ENCODE measurements at regions not wholly inside any gene's neighbourhood (a gene's known extent, or its start where the extent isn't known, plus 50 kb on each side); places are given as distances from the start of the nearest gene placed in this dataset.

- TF ChIP-seq POLR2AphosphoS5 (IDR thresholded peaks at IDR 0.05; ENCODE audit: low read depth, low read length) (no peak), SIN3A (IDR thresholded peaks at IDR 0.05; ENCODE audit: borderline replicate concordance, insufficient read depth, low read length) (no peak)
Measured at GRCh38 chr12:47326190-47326589, 246.4 kb upstream of the AMIGO2 start.

DNA sequence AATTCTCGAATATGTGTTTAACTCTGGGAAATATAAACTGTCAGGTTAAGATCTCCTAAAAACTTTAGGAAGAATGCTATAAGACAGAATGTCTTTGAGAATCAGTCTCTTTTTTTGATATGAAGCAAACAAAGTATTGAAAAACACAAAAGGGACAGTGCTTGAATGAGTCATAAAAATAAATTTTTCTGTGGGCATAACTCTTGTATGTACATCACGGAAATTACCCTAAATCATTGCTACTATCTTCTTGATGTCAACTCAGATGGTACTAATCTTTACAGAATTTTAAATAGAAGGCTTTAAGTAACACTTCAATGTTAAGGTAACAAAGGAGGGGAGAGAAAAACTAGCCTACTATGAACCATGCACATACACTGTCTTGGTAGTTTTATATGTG, 244.0 kb upstream of the AMIGO2 start:
- no peak for TF ChIP-seq SIN3A (IDR thresholded peaks at IDR 0.05; ENCODE audit: borderline replicate concordance, insufficient read depth, low read length)
- no peak for TF ChIP-seq TAF1 (IDR thresholded peaks at IDR 0.05; ENCODE audit: borderline replicate concordance, insufficient read depth, low read length)
- no peak for TF ChIP-seq POLR2AphosphoS5 (IDR thresholded peaks at IDR 0.05; ENCODE audit: low read depth, low read length)

- TF ChIP-seq POLR2AphosphoS5 (IDR thresholded peaks at IDR 0.05; ENCODE audit: low read depth, low read length): no peak
- no peak for TF ChIP-seq SIN3A (IDR thresholded peaks at IDR 0.05; ENCODE audit: borderline replicate concordance, insufficient read depth, low read length)
- TF ChIP-seq, protein P1, sequence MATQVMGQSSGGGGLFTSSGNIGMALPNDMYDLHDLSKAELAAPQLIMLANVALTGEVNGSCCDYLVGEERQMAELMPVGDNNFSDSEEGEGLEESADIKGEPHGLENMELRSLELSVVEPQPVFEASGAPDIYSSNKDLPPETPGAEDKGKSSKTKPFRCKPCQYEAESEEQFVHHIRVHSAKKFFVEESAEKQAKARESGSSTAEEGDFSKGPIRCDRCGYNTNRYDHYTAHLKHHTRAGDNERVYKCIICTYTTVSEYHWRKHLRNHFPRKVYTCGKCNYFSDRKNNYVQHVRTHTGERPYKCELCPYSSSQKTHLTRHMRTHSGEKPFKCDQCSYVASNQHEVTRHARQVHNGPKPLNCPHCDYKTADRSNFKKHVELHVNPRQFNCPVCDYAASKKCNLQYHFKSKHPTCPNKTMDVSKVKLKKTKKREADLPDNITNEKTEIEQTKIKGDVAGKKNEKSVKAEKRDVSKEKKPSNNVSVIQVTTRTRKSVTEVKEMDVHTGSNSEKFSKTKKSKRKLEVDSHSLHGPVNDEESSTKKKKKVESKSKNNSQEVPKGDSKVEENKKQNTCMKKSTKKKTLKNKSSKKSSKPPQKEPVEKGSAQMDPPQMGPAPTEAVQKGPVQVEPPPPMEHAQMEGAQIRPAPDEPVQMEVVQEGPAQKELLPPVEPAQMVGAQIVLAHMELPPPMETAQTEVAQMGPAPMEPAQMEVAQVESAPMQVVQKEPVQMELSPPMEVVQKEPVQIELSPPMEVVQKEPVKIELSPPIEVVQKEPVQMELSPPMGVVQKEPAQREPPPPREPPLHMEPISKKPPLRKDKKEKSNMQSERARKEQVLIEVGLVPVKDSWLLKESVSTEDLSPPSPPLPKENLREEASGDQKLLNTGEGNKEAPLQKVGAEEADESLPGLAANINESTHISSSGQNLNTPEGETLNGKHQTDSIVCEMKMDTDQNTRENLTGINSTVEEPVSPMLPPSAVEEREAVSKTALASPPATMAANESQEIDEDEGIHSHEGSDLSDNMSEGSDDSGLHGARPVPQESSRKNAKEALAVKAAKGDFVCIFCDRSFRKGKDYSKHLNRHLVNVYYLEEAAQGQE (IDR thresholded peaks at IDR 0.05; ENCODE audit: insufficient read depth in 1 of 2, low read depth in 2 of 2, low read length in 2 of 2): no peak
- TF ChIP-seq TAF1 (IDR thresholded peaks at IDR 0.05; ENCODE audit: borderline replicate concordance, insufficient read depth, low read length): no peak
- no peak for TF ChIP-seq FOXP2 (optimal IDR thresholded peaks at IDR 0.05; ENCODE audit: borderline replicate concordance, extremely low read depth, extremely low read length, insufficient read depth)
Measured at GRCh38 chr12:47321436-47321835, 241.7 kb upstream of the AMIGO2 start.

GRCh38 chr12:47319746-47320145, 240.0 kb upstream of the AMIGO2 start:
- TF ChIP-seq TAF1 (IDR thresholded peaks at IDR 0.05; ENCODE audit: borderline replicate concordance, insufficient read depth, low read length) (no peak), FOXP2 (optimal IDR thresholded peaks at IDR 0.05; ENCODE audit: borderline replicate concordance, extremely low read depth, extremely low read length, insufficient read depth) (no peak), POLR2AphosphoS5 (IDR thresholded peaks at IDR 0.05; ENCODE audit: low read depth, low read length) (no peak), SIN3A (IDR thresholded peaks at IDR 0.05; ENCODE audit: borderline replicate concordance, insufficient read depth, low read length) (no peak)
- TF ChIP-seq, protein P1 (IDR thresholded peaks at IDR 0.05; ENCODE audit: insufficient read depth in 1 of 2, low read depth in 2 of 2, low read length in 2 of 2): no peak

GRCh38 chr12:47318963-47319362, 239.2 kb upstream of the AMIGO2 start:
- TF ChIP-seq POLR2AphosphoS5 (IDR thresholded peaks at IDR 0.05; ENCODE audit: low read depth, low read length) (no peak), SIN3A (IDR thresholded peaks at IDR 0.05; ENCODE audit: borderline replicate concordance, insufficient read depth, low read length) (no peak)

- TF ChIP-seq FOXP2 (optimal IDR thresholded peaks at IDR 0.05; ENCODE audit: borderline replicate concordance, extremely low read depth, extremely low read length, insufficient read depth) (no peak), POLR2AphosphoS5 (IDR thresholded peaks at IDR 0.05; ENCODE audit: low read depth, low read length) (no peak), SIN3A (IDR thresholded peaks at IDR 0.05; ENCODE audit: borderline replicate concordance, insufficient read depth, low read length) (no peak), TAF1 (IDR thresholded peaks at IDR 0.05; ENCODE audit: borderline replicate concordance, insufficient read depth, low read length) (no peak)
- TF ChIP-seq, protein P1 (IDR thresholded peaks at IDR 0.05; ENCODE audit: insufficient read depth in 1 of 2, low read depth in 2 of 2, low read length in 2 of 2): no peak
Measured at GRCh38 chr12:47317175-47317915, 237.6 kb upstream of the AMIGO2 start.
